Islet precursor cell (in vitro differentiated cells): ENCODE measurements at regions not wholly inside any gene's neighbourhood (a gene's known extent, or its start where the extent isn't known, plus 50 kb on each side); places are given as distances from the start of the nearest gene placed in this dataset.
A peak's percentile ranks its signal among the peaks of the same experiment; 100 is the strongest.
"Not testable (repeated sequence)": the region's sequence is repeated elsewhere in the genome, so short reads cannot be mapped to it uniquely, and the experiment has no call there.

Experiments used
- DNase-seq: peaks from one replicate; pipeline ENCODE4 v3.0.0-alpha.2; 2018

DNA sequence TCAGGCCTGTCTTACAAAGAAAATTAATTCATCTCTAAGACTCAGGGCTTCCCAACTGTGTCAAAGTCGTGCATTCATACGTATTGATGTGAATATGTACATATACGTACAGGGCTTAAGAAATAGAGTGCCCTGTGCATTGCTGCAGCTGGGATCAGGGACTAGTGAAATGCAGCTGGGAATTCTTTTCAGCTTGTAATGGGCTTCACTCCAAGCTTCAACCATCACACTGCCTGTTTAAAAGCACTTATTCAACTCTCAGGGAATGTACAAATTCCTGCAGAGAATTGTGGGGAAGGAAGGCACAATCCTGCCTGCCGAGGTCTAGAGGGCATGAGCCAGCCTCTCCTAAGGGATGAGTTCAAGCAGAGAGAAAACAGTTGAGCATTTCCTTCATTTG lies 59.6 kb upstream of the MAN2A1 start:
- no peak for DNase-seq

DNA sequence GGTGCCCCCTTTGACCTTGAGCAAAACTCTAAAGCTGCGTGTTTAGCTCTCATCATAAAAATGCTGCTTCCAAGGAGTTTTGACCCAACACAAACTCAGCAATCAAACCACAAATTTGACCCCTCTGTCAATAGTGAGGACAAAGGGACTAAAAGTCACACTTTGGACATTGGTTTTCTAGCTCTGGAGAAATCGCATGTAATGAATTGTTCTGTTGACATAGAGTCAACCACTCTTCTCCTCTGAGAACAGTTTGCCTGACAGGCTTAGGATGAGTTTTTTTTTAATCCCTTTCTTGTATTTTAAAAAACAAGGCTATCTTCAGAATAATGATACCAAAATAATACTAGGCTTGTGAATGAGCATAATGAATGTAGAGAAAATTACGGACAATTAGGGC lies 61.1 kb upstream of the MAN2A1 start:
- DNase-seq: no peak

DNA sequence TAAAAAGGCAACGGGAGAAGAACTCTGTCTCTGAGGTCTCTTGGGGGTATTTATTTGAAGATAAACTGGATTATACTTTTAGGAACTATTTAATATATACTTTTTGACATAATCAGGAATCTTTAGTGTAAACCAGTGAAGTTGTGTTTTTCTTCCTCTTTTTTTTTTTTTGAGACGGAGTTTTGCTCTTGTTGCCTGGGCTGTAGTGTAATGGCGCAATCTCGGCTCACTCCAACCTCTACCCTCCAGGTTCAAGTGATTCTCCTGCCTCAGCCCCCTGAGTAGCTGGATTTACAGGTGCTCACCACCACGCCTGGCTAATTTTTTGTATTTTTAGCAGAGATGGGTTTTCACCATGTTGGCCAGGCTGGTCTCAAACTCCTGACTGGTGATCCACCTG lies 68.5 kb upstream of the MAN2A1 start:
- not testable (repeated sequence) for DNase-seq

DNA sequence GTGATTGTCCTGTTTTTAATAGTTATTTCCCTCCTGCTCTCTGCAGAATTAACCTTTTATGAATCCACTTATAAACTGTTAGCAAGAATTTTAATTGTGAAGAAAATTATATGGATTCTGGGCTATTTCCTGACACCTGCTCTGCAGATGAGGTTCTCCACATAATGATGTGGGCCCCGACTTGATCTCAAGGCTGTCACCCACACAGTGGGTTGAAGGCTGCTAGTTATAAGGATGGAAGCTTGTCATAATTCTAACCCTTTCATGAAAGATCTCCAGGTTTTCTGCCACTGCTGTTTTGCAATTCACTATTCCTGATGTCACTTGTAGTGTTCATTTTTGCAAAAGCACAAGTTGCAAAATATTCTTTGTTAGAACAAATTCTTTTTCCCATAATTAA lies 69.1 kb upstream of the MAN2A1 start:
- DNase-seq: no peak

DNA sequence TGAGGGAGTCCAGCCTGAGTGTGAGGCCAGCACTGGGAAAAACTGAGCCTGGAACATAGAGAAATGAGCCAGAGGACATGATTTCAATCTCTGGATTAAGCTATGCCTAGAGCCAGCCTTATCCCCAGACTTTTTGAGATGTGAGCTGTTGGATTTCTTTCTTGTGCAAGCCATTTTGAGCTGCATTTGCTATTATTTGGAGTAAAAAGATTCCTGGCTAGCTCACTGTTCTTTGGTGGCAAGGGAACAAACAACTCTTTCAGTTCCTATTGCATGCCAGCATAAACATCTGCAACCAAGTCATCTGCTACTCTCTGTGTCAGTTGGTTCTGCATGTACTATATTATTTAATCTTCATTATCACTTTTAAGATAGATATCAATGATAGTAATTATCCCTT lies 70.1 kb upstream of the MAN2A1 start:
- DNase-seq: no peak

DNA sequence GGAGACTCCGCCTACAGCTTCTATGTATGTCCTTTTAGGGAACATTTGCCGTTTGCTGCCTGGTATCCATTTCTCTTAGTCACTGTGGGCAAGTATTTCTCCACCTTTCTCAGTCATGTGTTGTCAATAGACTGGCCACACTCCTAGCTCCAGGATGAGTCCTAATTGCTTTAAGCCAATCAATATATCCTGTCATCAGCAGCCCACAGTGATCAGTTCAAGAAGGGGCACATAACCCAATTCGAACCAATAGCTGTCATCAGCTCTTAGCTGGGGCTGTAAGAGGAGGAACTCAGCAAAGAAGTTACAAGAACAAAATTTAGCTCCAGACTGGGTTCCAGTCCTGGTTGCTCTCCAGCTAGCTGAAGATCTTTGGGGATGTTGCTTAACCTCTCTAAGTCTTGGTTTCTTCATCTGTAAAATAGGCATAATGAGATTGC lies 70.7 kb upstream of the MAN2A1 start:
- DNase-seq: no peak

DNA sequence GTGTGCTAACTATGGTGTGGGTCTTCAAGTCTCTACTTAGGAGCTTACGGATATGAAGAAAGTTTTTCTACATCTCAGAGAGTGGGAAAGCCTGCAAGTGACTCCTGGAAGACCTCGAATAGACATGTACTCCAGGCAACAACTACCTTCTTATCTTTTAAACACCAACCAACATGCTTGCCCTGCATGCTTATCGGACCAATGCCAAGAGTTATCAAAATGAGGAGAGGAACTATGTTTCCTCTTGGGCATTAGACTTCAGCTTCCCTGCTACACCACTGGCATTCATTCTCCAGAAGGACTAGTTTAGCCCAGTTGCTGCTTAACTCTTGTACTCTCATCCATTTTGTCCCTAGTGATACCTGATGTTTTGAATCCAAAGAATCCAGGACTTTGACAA lies 74.7 kb upstream of the MAN2A1 start:
- DNase-seq: no peak

DNA sequence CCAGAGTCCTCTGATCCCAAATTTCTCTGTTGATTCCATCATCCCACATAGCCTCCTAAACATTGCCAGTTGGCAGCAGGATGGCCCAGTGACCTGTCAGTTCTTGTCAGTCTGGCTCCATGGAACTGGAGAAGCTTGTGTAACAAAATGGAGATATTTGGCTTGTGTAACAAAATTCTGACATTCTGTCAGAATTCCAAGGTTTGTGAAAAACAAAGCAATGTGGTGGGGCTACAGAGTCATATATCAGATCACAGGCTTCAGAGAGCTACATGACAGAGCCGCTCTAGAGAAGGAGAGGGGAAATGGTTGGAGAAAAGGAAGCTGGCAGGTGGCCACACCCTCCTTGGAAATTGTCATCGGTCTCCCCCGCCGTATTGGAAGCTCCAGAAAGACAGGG lies 75.4 kb upstream of the MAN2A1 start:
- DNase-seq: no peak

DNA sequence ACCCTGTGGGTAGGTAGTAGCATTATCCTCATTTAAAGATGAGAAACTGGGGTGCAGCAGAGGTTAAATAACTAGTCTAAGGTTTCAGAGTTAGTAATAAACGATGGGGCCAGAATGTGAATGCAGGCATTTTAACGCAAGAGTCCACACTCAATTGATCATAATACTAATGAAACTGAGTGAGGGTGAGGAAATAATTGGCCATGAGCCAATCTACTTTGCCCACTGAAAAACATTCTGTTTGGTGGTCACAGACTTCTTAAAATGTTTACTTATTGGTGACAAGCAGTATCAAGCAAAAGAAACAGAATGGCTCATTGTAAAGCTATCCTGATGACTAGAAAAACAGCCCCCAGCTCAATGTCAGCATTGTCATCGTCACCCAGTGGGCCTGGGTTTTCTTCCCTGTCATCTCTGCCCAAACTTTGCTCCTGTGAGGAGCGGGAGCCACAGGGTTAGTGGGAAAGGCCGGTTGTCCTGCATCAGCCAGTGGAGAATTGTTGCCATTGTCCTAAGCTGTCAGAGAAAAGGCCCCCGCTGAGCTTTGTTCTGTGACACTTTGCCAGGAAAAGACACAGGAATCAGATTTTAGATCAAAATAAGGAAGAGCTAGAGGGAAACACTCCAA lies 77.3 kb upstream of the MAN2A1 start:
- DNase-seq: no peak

DNA sequence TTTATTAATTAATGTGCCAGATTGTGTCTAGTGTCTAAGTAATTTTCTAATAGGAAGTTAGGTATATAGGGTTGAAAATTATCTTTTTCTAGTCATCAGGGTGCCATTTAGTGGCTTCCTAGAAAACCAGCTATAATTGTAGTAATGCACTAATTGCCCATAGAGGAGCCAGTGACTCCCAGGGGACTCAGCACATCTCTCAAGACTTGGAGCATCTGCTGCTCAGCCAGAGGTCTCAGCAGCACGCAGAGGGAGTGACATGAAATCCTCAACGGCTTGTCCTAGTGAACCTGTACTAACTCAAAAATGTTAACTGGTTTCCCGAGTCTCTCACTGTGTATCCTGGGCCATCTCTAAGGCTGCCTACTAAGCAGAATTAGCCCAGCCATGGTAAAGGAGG lies 78.2 kb upstream of the MAN2A1 start:
- DNase-seq: no peak

DNA sequence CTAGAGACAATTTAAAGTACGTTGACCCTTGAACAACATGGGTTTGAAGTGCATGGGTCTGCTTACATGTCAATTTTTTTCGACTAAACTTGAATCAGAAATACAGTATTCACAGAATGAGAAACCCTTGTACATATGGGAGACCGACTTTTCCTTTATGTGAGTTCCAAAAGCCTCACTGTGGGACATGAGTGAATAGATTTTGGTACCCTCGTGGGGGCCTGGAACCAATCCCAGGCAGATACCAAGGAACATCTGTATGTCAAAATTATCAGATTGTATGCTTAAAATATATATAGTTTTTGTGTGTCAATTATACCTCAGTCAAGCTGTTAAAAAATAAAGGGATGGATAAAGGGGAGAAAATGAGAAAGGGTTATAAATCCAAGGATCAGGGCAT lies 78.7 kb upstream of the MAN2A1 start:
- no peak for DNase-seq

DNA sequence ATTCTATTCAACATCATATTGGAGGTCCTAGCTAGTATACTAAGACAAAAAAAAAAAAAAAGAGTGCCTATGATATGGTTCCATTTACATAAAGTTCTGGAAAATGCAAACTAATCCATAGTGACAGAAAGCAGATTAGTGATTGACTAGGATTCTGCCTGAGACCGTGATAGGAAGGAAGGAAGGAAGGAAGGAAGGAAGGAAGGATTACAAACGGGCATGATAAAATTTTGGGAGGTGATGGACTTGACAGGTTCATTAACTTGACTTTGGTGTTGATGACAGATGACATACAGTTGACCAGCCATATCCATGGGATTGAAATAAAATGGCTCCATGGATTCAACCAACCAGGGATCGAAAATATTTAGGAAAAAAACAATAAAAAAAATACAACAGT lies 79.1 kb upstream of the MAN2A1 start:
- DNase-seq: no peak

DNA sequence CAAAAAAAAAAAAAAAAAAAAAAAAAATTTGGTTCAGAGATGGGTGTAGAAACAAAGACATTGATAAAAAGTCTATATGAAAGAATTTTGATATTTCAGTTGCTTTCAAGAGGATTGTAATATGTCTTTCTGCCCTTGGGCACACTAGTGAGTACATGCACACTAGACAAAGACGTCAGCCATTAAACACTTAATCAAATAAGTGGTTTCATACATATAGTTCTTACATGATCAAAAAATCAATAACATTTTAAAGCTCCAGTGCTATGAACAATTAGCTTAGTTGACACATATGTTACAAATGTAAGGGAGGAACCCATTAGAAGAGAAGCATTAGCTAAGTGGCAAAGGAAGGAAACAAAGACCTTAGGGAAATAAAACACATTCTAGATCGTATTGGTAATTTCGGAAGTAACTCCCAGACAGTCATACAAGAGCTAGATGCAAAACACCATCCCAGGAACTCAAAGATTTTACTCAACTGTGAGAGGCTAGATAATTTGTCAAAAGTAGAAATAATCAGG lies 84.5 kb upstream of the MAN2A1 start:
- no peak for DNase-seq

DNA sequence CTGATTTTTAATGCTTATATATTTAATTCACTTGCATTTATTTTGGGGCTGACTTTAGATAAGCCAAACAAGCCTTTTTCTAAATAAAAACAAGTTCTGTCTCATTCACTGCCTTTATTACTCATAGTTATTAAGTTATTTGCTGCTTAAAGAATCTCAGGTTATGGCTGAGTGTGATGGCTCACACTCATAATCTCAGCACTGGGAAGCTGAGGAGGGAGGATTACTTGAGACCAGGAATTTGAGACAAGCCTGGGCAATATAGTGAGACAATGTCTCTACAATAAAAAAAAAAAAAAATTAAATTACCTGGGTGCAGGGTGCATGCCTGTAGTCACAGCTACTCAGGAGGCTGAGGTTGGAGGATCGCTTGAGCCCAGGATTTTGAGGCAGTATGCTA lies 85.0 kb upstream of the MAN2A1 start:
- DNase-seq: no peak

DNA sequence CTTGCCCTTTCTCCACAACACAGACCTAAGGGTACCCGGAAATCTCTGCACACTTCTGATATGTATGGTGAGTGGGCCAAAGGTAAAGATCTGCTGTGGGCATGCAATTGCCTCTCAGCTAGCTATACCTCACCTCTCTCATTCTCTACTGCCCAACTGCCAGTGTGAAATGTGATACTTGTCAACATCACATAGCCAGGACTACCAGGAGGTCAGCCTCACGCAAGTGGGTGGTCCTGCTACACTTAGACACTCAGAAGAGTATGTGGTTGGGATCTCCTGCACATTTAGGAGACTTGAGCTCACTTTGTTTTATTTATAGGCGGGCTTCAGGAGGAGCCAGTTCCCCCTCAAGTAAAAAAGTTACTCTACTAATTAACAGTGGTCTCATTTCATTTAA lies 88.0 kb upstream of the MAN2A1 start:
- DNase-seq: no peak

DNA sequence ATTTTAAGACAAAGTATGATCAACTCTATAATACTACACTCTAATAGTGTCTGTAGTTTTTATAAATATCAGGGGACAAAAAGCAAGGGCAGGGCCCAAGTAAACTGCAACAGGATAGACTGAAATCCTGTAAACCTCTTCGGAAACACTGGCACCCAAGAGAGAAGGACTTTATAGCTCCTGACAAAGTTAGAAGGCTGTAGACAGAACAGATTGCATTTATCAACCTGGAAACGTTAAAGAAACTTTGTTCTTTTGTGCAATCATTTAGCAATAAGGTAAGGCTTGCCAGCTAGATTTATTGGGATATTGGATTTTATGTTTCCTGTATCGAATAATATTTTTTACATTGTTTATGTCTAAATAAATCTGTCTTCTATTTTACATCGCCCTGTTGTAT lies 91.8 kb upstream of the MAN2A1 start:
- DNase-seq: no peak

DNA sequence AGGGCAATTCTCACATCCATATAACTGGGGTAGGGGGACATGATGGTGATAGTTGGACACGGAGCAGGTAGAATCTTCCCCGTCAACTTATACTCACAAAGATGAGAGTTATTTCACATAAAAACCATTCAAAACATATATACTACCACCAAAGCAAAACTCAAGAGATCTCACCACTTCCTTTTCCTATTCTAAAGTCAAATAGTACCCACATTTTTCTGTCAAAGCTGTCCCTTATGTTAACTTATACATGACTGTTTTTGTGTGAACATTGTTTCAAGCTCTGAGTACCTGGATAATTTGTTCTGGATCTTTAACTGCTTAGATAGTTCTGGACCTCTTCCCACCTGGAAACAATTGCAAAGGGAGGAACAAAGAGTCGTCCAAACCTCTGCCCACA lies 95.5 kb upstream of the MAN2A1 start:
- no peak for DNase-seq

DNA sequence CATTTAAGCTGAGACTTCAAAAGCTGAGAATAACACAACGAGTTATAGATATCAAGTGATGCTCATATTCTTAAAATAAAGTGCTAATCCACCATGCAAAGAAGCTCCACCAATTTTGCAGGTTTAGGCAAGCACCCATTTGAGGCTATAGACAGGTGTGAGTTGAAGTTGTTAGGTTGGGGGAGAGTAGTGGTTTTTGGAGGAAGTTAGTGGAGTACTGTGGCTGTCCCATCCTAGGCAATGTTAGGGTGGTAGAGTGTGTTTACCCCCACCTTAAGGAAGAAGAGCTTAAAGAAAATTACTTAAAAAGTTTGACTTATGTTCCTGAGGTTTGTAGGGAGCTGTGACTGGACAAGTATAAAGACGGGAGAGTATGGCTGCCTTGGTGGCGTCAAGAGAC lies 98.9 kb upstream of the MAN2A1 start:
- DNase-seq: no peak

DNA sequence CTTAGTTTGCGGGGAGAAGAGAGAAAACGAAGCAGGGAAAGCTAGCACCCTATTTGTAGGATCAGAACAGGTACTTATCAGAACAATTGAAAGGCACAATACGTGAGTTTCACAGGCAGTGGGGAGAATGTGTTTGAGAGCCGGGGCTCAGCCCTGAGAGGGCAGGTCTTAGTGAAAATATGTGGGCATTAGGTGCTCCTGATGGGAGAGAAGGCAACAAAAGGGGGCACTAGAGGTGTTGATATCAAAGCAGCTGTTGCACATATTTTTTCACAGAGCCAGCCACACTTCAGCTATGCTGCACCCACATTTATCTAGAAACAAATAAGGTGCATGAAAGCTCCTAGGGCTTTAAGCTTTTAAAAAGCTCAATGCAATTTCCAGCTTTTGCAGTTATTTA lies 99.7 kb upstream of the MAN2A1 start:
- DNase-seq: no peak

DNA sequence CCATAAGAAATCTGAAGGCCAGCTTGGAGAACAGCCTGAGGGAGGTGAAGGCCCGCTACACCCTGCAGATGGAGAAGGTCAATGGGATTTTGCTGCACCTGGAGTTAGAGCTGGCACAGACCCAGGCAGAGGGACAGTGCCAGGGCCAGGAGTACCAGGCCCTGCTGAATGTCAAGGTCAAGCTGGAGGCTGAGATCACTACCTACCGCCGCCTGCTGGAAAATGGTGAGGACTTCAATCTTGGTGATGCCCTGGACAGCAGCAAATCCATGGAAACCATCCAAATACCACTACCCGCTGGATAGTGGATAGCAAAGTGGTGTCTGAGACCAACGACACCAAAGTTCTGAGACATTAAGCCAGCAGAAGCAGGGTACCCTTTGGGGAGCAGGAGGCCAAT lies 100.5 kb upstream of the MAN2A1 start:
- no peak for DNase-seq

DNA sequence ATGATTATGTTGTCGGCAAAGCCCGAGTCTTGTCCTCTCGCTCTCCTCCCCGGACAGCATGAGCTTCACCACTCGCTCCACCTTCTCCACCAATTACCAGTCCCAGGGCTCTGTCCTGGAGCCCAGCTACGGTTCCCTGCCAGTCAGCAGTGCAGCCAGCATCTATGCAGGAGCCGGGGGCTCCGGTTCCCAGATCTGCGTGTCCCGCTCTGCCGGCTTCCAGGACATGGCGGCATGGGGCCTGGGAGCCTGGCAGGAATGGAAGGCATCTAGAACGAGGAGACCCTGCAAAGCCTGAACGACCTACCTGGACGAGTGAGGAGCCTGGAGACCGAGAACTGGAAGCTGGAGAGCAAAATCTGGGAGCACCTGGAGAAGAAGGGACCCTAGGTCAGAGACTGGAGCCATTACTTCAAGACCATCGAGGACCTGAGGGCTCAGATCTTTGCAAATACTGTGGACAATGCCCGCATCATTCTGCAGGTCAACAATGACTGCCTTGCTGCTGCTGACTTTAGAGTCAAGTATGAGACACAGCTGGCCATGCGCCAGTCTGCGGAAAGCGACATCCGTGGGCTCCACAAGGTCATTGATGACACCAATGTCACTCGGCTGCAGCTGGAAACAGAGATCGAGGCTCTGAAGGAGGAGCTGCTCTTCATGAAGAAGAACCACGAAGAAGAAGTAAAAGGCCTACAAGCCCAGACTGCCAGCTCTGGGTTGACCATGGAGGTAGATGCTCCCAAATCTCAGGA lies 101.3 kb upstream of the MAN2A1 start:
- no peak for DNase-seq

DNA sequence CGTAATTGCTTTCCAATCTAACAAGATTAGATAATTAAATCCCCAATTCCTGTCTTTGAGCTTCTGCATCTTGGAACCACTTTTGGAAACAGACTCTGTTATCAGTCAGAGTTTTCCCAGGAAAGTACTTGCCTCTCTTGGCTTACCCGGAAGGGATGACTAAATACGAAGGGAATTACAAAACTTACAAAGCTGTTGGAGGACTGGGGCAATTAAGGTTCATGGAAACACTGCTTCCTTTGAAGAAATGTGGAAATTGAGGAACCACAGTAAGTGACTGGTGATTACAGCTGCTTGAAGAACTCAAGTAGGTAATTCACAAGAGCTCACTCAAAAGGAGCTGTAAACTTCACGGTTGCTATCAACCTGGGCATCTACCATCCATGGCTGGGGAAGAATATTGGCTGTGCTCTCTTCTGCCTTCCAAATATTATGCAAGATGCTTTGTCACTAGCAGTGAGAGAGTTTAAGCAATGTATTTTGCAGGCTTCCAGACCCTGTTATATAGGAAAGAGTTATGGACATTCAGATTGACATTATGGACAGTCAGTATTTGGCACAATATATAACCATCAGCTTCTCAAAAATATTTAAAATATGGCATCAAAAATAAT lies 104.6 kb upstream of the MAN2A1 start:
- DNase-seq: peak; percentile 80

DNA sequence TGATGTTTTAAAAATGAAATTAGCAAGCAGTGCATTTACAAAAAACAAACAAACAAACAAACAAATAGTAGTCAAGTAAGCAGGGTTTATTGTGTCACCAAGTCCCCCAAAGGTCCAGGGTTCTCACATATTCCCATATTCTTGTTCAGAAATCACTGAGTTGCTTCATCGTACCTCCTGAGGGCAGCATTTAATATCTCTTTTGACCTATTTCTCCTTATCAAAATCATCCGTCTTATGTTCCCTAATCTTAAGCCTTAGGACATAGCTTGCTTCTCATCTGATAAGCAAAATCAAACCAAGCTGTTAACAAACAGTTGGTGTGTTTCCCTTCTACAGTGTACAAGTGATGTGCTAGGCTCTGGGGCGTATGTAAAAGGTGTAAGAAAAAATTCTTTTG lies 109.5 kb upstream of the MAN2A1 start:
- DNase-seq: no peak

DNA sequence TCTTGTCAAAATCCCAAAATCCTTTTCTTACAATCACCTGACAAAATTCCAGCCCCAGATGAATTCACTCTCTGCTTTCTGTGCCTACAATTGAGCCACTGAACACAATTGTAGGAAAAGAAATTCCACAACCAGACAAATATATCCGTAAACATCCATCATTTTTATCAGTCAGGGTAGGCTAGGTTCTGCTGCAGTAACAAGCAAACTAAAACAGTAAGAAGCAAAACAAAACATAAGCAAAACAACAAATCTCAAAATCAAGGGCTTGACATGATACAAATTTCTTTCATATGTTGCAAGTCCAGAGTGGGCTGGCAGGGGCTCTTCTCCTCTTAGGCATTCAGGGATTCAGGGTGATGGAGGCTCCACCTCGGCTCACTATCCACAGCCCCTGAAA lies 114.2 kb upstream of the MAN2A1 start:
- DNase-seq: no peak
